ENCODE measurements at regions not wholly inside any gene's neighbourhood (a gene's known extent, or its start where the extent isn't known, plus 50 kb on each side); places are given as distances from the start of the nearest gene placed in this dataset.

DNA sequence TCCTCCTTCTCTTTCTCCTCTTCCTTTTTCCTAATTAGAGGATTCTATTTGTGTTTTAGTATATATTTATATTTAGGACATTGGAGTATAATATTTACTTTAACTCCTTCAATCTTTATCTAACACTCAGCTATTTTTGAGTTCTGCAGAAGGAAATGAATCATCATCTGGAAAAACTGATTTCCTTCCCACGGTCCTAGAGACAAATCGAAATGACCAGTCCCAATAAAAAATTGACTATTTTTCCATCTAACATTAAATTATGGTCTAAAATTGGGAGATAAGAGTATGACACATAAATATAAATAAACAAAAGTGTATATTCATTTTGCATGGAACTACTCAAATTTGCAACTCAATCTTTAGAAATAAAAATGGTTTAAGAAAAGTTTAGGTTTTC, 167.4 kb downstream of the TMTC3 start:
- Histone ChIP-seq H3K4me3 (no peak overlapping the region), H3K27ac (no peak overlapping the region), H3K36me3 (no peaks in the 10 kb centered on the region), H3K9me3 (no peaks in the 10 kb centered on the region), H3K4me1 (peaks cover 0 to 8% (median 0%) of the 10 kb centered on the region in 4 donors), H3K27me3 (no peaks in the 10 kb centered on the region)
- no peak for DNase-seq
- TF ChIP-seq, protein P1, sequence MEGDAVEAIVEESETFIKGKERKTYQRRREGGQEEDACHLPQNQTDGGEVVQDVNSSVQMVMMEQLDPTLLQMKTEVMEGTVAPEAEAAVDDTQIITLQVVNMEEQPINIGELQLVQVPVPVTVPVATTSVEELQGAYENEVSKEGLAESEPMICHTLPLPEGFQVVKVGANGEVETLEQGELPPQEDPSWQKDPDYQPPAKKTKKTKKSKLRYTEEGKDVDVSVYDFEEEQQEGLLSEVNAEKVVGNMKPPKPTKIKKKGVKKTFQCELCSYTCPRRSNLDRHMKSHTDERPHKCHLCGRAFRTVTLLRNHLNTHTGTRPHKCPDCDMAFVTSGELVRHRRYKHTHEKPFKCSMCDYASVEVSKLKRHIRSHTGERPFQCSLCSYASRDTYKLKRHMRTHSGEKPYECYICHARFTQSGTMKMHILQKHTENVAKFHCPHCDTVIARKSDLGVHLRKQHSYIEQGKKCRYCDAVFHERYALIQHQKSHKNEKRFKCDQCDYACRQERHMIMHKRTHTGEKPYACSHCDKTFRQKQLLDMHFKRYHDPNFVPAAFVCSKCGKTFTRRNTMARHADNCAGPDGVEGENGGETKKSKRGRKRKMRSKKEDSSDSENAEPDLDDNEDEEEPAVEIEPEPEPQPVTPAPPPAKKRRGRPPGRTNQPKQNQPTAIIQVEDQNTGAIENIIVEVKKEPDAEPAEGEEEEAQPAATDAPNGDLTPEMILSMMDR (IDR thresholded peaks at IDR 0.05): no peak
- no peak for TF ChIP-seq POLR2A (IDR thresholded peaks at IDR 0.05)

- no peaks in the 10 kb centered on the region for H3K9me3 ChIP-seq
- no peak overlapping the region for H3K27ac ChIP-seq
- DNase-seq: no peak
Observed at GRCh38 chr12:88310069-88310468, 168.0 kb downstream of the TMTC3 start.

DNA sequence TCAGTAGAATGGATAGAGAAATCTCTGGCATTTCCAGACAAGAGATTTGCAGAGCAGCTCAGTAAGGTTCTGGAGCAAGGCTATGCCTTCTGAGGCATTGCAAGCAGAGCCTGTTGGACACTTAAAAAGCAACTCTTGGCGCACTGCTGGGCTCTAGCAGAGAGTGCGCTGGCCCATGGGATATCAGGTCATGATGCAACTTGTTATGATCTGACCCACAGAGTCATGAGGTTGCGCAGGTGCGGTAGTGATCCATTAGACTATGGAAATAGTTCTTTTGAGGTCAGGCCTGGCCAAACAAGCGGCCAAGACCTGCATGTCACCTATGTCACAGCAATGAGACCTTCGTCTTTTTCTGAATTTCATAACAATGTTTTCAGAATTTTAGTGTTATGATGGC, 168.6 kb downstream of the TMTC3 start:
- DNase-seq: no peak
- Histone ChIP-seq H3K36me3 (no peaks in the 10 kb centered on the region), H3K27ac (no peak overlapping the region), H3K9me3 (no peaks in the 10 kb centered on the region), H3K4me3 (no peak overlapping the region), H3K4me1 (peaks cover 0 to 8% (median 0%) of the 10 kb centered on the region in 4 donors), H3K27me3 (no peaks in the 10 kb centered on the region)
- TF ChIP-seq POLR2A (IDR thresholded peaks at IDR 0.05): no peak
- TF ChIP-seq, protein P1 (IDR thresholded peaks at IDR 0.05): no peak

More at GRCh38 chr12:88310069-88310468, 168.0 kb downstream of the TMTC3 start:
- no peaks in the 10 kb centered on the region for H3K27me3 ChIP-seq
- H3K36me3 ChIP-seq: no peaks in the 10 kb centered on the region
- peaks cover 0 to 8% (median 0%) of the 10 kb centered on the region in 4 donors for H3K4me1 ChIP-seq
- H3K4me3 ChIP-seq: no peak overlapping the region
- no peak for TF ChIP-seq POLR2A (IDR thresholded peaks at IDR 0.05)
- TF ChIP-seq, protein P1 (IDR thresholded peaks at IDR 0.05): no peak

GRCh38 chr12:88313554-88313953, 171.4 kb downstream of the TMTC3 start:
- Histone ChIP-seq H3K27ac (no peak overlapping the region), H3K27me3 (no peaks in the 10 kb centered on the region), H3K4me3 (no peak overlapping the region), H3K36me3 (no peaks in the 10 kb centered on the region), H3K4me1 (no peaks in the 10 kb centered on the region), H3K9me3 (no peaks in the 10 kb centered on the region)
- no peak for TF ChIP-seq POLR2A (IDR thresholded peaks at IDR 0.05)
- TF ChIP-seq, protein P1 (IDR thresholded peaks at IDR 0.05): no peak
- DNase-seq: no peak

DNA sequence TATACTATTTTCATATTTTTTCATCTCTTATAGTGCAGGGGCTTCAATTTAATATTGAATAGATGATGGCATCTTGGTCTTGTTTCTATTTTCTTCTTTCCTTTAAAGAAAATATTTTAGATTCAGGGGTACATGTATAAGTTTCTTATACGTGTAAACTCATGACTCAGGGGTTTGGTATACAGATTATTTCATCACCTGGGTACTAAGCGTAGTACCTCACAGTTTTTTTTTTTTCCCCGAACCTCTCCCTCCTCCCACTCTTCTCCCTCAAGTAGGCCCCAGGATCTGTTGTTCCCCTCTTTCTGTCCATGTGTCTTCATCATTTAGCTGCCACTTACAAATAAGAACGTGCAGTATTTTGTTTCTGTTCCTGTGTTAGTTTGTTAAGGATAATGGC, 172.6 kb downstream of the TMTC3 start:
- Histone ChIP-seq H3K4me1 (no peaks in the 10 kb centered on the region), H3K4me3 (no peak overlapping the region), H3K36me3 (no peaks in the 10 kb centered on the region), H3K27ac (no peak overlapping the region), H3K9me3 (no peaks in the 10 kb centered on the region), H3K27me3 (no peaks in the 10 kb centered on the region)
- DNase-seq: no peak
- no peak for TF ChIP-seq POLR2A (IDR thresholded peaks at IDR 0.05)
- TF ChIP-seq, protein P1 (IDR thresholded peaks at IDR 0.05): no peak

DNA sequence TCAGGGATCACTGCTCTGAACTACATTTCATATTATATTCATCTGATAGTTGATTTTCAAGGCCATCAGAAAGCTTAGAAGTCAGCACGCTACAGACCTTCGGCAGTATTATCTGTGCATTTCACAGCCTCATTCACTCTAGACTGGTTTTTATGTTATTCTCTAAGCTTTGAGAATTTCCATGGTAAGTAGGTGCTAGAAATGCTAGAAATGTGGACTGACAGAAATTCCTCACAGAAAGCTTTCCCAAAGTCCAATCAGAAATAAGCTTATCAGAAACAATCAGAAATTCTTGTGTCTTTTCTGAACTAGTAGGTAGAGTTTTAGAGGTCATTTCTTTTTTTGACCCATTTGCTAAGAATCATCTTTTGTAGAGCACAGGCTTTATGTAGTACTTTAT, 176.6 kb downstream of the TMTC3 start:
- no peak overlapping the region for H3K4me3 ChIP-seq
- no peak for DNase-seq
- no peaks in the 10 kb centered on the region for H3K9me3 ChIP-seq
- H3K4me1 ChIP-seq: no peaks in the 10 kb centered on the region
- H3K27me3 ChIP-seq: no peaks in the 10 kb centered on the region
- H3K27ac ChIP-seq: no peak overlapping the region
- no peaks in the 10 kb centered on the region for H3K36me3 ChIP-seq
- no peak for TF ChIP-seq POLR2A (IDR thresholded peaks at IDR 0.05)
- TF ChIP-seq, protein P1 (IDR thresholded peaks at IDR 0.05): no peak
